IPS-18c (cell line): ENCODE measurements at regions not wholly inside any gene's neighbourhood (a gene's known extent, or its start where the extent isn't known, plus 50 kb on each side); places are given as distances from the start of the nearest gene placed in this dataset.
"Not testable (repeated sequence)": the region's sequence is repeated elsewhere in the genome, so short reads cannot be mapped to it uniquely, and the experiment has no call there.

Experiments used
- H3K4me3 ChIP-seq: 2 replicates; pipeline ENCODE4 v1.7.0; 2013; ENCODE audit warnings: low read depth, mild to moderate bottlenecking, low read length, moderate library complexity; ENCODE audit not compliant: insufficient read depth
- H3K9me3 ChIP-seq: one replicate; pipeline ENCODE4 v1.6.1; 2013; ENCODE audit warnings: mild to moderate bottlenecking, low read length, moderate library complexity; ENCODE audit not compliant: control insufficient read depth, insufficient read depth

GRCh38 chr16:60404401-60404800 lies 1631.8 kb downstream of the CDH8 start:
- no peaks in the 10 kb centered on the region for H3K9me3 ChIP-seq
- H3K4me3 ChIP-seq = no peak overlapping the region

- H3K4me3 ChIP-seq, H3K9me3 ChIP-seq: not testable (repeated sequence)
Measured at GRCh38 chr16:60402941-60403340, 1633.3 kb downstream of the CDH8 start.

GRCh38 chr16:60392380-60392779 lies 1643.9 kb downstream of the CDH8 start:
- no peaks in the 10 kb centered on the region for H3K9me3 ChIP-seq
- H3K4me3 ChIP-seq = no peak overlapping the region

GRCh38 chr16:60371591-60371990 lies 1637.5 kb upstream of the GOT2 start:
- Histone ChIP-seq H3K4me3 (no peak overlapping the region), H3K9me3 (no peaks in the 10 kb centered on the region)

- H3K9me3 ChIP-seq = no peaks in the 10 kb centered on the region
- no peak overlapping the region for H3K4me3 ChIP-seq
Measured at GRCh38 chr16:60367739-60368138, 1633.6 kb upstream of the GOT2 start.

GRCh38 chr16:60363566-60363965 lies 1629.5 kb upstream of the GOT2 start:
- Histone ChIP-seq H3K4me3 (no peak overlapping the region), H3K9me3 (peaks cover 5% of the 10 kb centered on the region)

GRCh38 chr16:60359866-60360265 lies 1625.8 kb upstream of the GOT2 start:
- not testable (repeated sequence) for H3K4me3 ChIP-seq, H3K9me3 ChIP-seq

- not testable (repeated sequence) for H3K4me3 ChIP-seq, H3K9me3 ChIP-seq
Measured at GRCh38 chr16:60359412-60359811, 1625.3 kb upstream of the GOT2 start.

GRCh38 chr16:60357876-60358522 lies 1623.9 kb upstream of the GOT2 start:
- H3K9me3 ChIP-seq, H3K4me3 ChIP-seq: not testable (repeated sequence)

GRCh38 chr16:60346256-60346655 lies 1612.1 kb upstream of the GOT2 start:
- no peak overlapping the region for H3K4me3 ChIP-seq
- H3K9me3 ChIP-seq = no peaks in the 10 kb centered on the region

- no peaks in the 10 kb centered on the region for H3K9me3 ChIP-seq
- no peak overlapping the region for H3K4me3 ChIP-seq
Measured at GRCh38 chr16:60337671-60338070, 1603.6 kb upstream of the GOT2 start.

GRCh38 chr16:60331168-60331567 lies 1597.1 kb upstream of the GOT2 start:
- Histone ChIP-seq H3K9me3 (peaks cover 2% of the 10 kb centered on the region), H3K4me3 (no peak overlapping the region)

GRCh38 chr16:60329108-60329507 lies 1595.0 kb upstream of the GOT2 start:
- no peak overlapping the region for H3K4me3 ChIP-seq
- peaks cover 2% of the 10 kb centered on the region for H3K9me3 ChIP-seq

GRCh38 chr16:60328152-60328551 lies 1594.0 kb upstream of the GOT2 start:
- Histone ChIP-seq H3K4me3 (no peak overlapping the region), H3K9me3 (peaks cover 2% of the 10 kb centered on the region)

- H3K9me3 ChIP-seq = no peaks in the 10 kb centered on the region
- H3K4me3 ChIP-seq = no peak overlapping the region
Measured at GRCh38 chr16:60318486-60318885, 1584.4 kb upstream of the GOT2 start.

GRCh38 chr16:60310846-60311445 lies 1576.8 kb upstream of the GOT2 start:
- Histone ChIP-seq H3K4me3 (no peak overlapping the region), H3K9me3 (no peaks in the 10 kb centered on the region)

- Histone ChIP-seq H3K4me3 (no peak overlapping the region), H3K9me3 (no peaks in the 10 kb centered on the region)
Measured at GRCh38 chr16:60304720-60305119, 1570.6 kb upstream of the GOT2 start.

GRCh38 chr16:60304066-60304465 lies 1570.0 kb upstream of the GOT2 start:
- H3K4me3 ChIP-seq = no peak overlapping the region
- H3K9me3 ChIP-seq = no peaks in the 10 kb centered on the region

- no peak overlapping the region for H3K4me3 ChIP-seq
- no peaks in the 10 kb centered on the region for H3K9me3 ChIP-seq
Measured at GRCh38 chr16:60302676-60303075, 1568.6 kb upstream of the GOT2 start.
